Astrocyte of the spinal cord (primary cell): ENCODE measurements at regions not wholly inside any gene's neighbourhood (a gene's known extent, or its start where the extent isn't known, plus 50 kb on each side); places are given as distances from the start of the nearest gene placed in this dataset.
A peak's percentile ranks its signal among the peaks of the same experiment; 100 is the strongest.

Source experiments
- DNase-seq: peaks from one replicate; pipeline ENCODE4 v3.0.0; 2011; ENCODE audit warnings: low read depth, low spot score
- H3K4me3 ChIP-seq: 2 replicates; pipeline ENCODE4 v1.5.1; 2011; ENCODE audit warnings: low read depth, mild to moderate bottlenecking, low read length, moderate library complexity
- in situ Hi-C: cut with HindIII; loops from 2 replicates; pipeline ENCODE4 v1.10.0; 2017; ENCODE audit warnings: low sequenced_read_pairs
- TF ChIP-seq, protein P1 (sequence below): IDR thresholded peaks from 2 replicates; pipeline ENCODE4 v1.5.1; 2012; ENCODE audit warnings: low read depth, mild to moderate bottlenecking, low read length, inconsistent platforms

DNA sequence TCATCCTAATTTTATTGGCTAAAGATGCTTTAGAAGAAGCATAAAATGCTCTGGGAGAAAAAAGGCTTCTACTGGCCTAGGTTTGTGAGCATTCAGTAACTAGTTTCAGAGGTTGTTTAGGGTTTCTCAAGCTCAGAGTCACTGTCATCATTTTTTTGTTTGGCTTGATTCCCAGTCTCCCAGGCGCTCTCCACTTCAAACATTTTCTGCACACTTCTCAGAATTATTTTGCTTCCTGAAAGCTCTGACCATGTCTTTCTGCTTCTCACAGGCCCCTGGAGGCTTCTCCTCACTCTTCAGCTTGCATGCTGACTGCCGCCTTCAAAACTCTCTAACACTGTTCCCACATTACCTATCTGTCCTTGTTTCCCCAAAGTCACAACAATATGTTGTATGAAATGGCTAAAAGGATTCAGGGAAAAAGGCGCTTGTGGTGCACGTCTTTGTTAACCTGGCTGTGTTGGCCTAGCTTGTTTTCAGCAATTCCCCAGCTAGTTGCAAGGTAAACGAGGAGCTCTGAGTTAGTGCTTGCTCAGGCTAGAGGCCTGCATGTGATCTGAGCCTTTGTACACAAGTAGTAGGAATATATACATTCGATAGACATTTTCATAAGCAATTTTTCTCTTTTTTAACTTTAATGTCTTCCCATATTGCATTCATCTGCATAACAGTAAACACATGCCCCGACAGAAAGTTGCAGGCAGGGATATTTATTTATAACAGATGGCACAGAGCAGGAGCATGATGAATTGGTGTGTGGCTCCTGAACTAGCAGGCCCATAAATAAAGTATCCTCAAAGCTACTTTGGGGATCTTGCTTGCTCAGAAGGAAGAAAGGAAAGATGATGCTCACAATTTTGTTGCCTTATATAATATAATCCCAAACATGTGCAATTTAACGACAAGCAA lies 129.2 kb upstream of the DPH6 start:
- peak; percentile 75 for DNase-seq
- in situ Hi-C loops = no loop called here
- TF ChIP-seq, protein P1, sequence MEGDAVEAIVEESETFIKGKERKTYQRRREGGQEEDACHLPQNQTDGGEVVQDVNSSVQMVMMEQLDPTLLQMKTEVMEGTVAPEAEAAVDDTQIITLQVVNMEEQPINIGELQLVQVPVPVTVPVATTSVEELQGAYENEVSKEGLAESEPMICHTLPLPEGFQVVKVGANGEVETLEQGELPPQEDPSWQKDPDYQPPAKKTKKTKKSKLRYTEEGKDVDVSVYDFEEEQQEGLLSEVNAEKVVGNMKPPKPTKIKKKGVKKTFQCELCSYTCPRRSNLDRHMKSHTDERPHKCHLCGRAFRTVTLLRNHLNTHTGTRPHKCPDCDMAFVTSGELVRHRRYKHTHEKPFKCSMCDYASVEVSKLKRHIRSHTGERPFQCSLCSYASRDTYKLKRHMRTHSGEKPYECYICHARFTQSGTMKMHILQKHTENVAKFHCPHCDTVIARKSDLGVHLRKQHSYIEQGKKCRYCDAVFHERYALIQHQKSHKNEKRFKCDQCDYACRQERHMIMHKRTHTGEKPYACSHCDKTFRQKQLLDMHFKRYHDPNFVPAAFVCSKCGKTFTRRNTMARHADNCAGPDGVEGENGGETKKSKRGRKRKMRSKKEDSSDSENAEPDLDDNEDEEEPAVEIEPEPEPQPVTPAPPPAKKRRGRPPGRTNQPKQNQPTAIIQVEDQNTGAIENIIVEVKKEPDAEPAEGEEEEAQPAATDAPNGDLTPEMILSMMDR = no peak
- H3K4me3 ChIP-seq = no peak overlapping the region

DNA sequence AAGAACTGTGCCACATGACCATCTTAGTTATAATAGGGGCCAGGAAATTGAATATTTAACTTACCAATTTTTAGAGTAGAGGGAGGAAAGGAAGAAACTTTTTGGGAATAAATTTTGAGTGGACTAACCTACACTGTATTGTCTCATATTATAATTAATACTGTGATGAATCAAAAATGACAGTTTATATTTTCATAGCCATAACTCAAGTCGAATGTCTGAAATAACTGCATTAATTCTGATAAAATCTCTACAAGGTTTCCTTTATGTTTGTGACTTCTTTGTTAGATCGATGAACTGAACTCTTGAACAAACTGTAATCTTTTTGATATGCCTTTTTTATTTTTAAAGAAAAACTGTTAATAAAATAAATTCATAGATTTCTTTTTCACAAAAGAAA lies 132.8 kb upstream of the DPH6 start:
- TF ChIP-seq, protein P1 = no peak
- in situ Hi-C loops = no loop called here
- no peak overlapping the region for H3K4me3 ChIP-seq
- no peak for DNase-seq

DNA sequence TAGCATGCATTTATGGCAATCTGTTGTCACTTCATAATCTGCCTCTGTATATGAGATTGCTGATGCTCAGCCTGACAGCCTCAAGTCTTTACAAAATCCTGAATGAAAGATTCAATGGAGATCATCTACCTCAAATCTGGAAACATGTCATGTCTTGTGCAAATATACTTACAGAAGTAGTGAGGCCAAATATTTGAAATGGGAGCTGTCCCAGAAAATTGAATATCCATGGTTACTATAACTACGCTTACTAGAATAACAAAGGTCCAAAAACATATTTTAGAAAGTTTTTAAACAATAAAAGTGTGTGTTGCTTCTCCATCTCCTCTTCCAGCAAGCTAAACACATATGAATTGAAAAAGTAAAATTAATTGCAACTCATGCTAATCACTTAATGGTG lies 133.2 kb upstream of the DPH6 start:
- DNase-seq = no peak
- no peak overlapping the region for H3K4me3 ChIP-seq
- TF ChIP-seq, protein P1 = no peak
- in situ Hi-C loops = no loop called here

DNA sequence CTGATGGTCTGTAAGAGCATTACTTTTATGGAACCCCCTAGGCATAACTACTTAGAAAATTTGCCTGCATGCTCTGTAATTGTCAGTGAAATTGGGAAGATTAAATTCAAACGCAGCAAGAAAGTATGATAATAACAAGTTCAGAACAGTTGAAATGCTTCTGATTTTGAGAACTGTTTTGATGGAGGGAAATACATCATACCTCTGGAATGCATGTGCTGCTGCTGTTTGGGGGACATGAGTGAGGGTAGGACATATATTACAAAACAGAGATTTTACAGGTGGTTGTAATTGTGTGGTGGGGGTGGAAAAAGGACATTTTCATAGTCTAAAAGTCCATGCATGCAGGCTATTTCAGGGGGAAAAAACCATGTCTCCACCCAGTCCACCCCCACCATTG lies 135.0 kb upstream of the DPH6 start:
- in situ Hi-C loops = no loop called here
- TF ChIP-seq, protein P1 = no peak
- no peak overlapping the region for H3K4me3 ChIP-seq
- no peak for DNase-seq

GRCh38 chr15:35686347-35686746 lies 140.4 kb upstream of the DPH6 start:
- in situ Hi-C loops = no loop called here
- DNase-seq = no peak
- TF ChIP-seq, protein P1 = no peak
- no peak overlapping the region for H3K4me3 ChIP-seq

GRCh38 chr15:35689266-35689665 lies 143.3 kb upstream of the DPH6 start:
- no peak overlapping the region for H3K4me3 ChIP-seq
- TF ChIP-seq, protein P1 = no peak
- no peak for DNase-seq
- in situ Hi-C loops = no loop called here
